HUES48 (cell line): ENCODE measurements at regions not wholly inside any gene's neighbourhood (a gene's known extent, or its start where the extent isn't known, plus 50 kb on each side); places are given as distances from the start of the nearest gene placed in this dataset.

Experiments used
- H3K27ac ChIP-seq: one replicate; pipeline ENCODE4 v1.7.0; 2013; ENCODE audit warnings: low read depth, low read length, inconsistent platforms
- H3K27me3 ChIP-seq: 2 replicates; pipeline ENCODE4 v1.6.1; 2013; ENCODE audit warnings: mild to moderate bottlenecking, low read length; ENCODE audit not compliant: control insufficient read depth, insufficient read depth
- H3K36me3 ChIP-seq: 2 replicates; pipeline ENCODE4 v1.6.1; 2013; ENCODE audit warnings: low read length; ENCODE audit not compliant: control insufficient read depth, insufficient read depth
- H3K4me1 ChIP-seq: 2 replicates; pipeline ENCODE4 v1.6.1; 2013; ENCODE audit warnings: mild to moderate bottlenecking, low read length; ENCODE audit not compliant: control insufficient read depth, insufficient read depth
- H3K4me3 ChIP-seq: 2 replicates; pipeline ENCODE4 v1.5.1; 2013; ENCODE audit warnings: mild to moderate bottlenecking, low read depth, low read length
- H3K9ac ChIP-seq: 2 replicates; pipeline ENCODE4 v1.6.1; 2013; ENCODE audit warnings: mild to moderate bottlenecking, low read depth, low read length, moderate library complexity
- H3K9me3 ChIP-seq: 2 replicates; pipeline ENCODE4 v1.6.1; 2013; ENCODE audit warnings: low read length; ENCODE audit not compliant: control insufficient read depth, insufficient read depth

- no peaks in the 10 kb centered on the region for H3K36me3 ChIP-seq
- peaks cover 2% of the 10 kb centered on the region; the same call in 1 of the 2 replicates for H3K9me3 ChIP-seq
- H3K4me3 ChIP-seq = no peak overlapping the region
- H3K27ac ChIP-seq = no peak overlapping the region
- no peak overlapping the region for H3K9ac ChIP-seq
- peaks cover 5% of the 10 kb centered on the region; the same call in 1 of the 2 replicates for H3K4me1 ChIP-seq
- no peaks in the 10 kb centered on the region for H3K27me3 ChIP-seq
Observed at GRCh38 chr2:190783513-190784263, 96.9 kb upstream of the GLS start.

GRCh38 chr2:190785334-190785733, 95.3 kb upstream of the GLS start:
- Histone ChIP-seq H3K27me3 (no peaks in the 10 kb centered on the region), H3K36me3 (no peaks in the 10 kb centered on the region), H3K9ac (no peak overlapping the region), H3K4me3 (no peak overlapping the region), H3K9me3 (no peaks in the 10 kb centered on the region; the same call in 1 of the 2 replicates), H3K27ac (no peak overlapping the region), H3K4me1 (peaks cover 13% of the 10 kb centered on the region; the same call in 1 of the 2 replicates)

- H3K4me3 ChIP-seq = no peak overlapping the region
- H3K27me3 ChIP-seq = no peaks in the 10 kb centered on the region
- H3K9me3 ChIP-seq = no peaks in the 10 kb centered on the region; the same call in 1 of the 2 replicates
- peaks cover 25% of the 10 kb centered on the region for H3K4me1 ChIP-seq
- H3K9ac ChIP-seq = no peak overlapping the region
- H3K27ac ChIP-seq = no peak overlapping the region
- H3K36me3 ChIP-seq = no peaks in the 10 kb centered on the region
Observed at GRCh38 chr2:190786404-190787166, 94.0 kb upstream of the GLS start.

- H3K27me3 ChIP-seq = no peaks in the 10 kb centered on the region
- H3K27ac ChIP-seq = no peak overlapping the region
- H3K4me3 ChIP-seq = no peak overlapping the region
- H3K4me1 ChIP-seq = peaks cover 32% of the 10 kb centered on the region
- no peaks in the 10 kb centered on the region for H3K36me3 ChIP-seq
- no peaks in the 10 kb centered on the region; the same call in 1 of the 2 replicates for H3K9me3 ChIP-seq
- H3K9ac ChIP-seq = no peak overlapping the region
Observed at GRCh38 chr2:190787743-190788235, 92.8 kb upstream of the GLS start.

GRCh38 chr2:190789074-190790004, 91.3 kb upstream of the GLS start:
- Histone ChIP-seq H3K36me3 (no peaks in the 10 kb centered on the region), H3K27ac (peak overlapping the region; percentile 8), H3K9me3 (no peaks in the 10 kb centered on the region), H3K4me1 (peaks cover 32% of the 10 kb centered on the region), H3K9ac (no peak overlapping the region), H3K27me3 (no peaks in the 10 kb centered on the region), H3K4me3 (no peak overlapping the region)

GRCh38 chr2:190791347-190791975, 89.2 kb upstream of the GLS start:
- Histone ChIP-seq H3K9ac (no peak overlapping the region), H3K27ac (peak overlapping the region; percentile 76), H3K4me1 (peaks cover 30% of the 10 kb centered on the region)

GRCh38 chr2:190791976-190792575, 88.5 kb upstream of the GLS start:
- Histone ChIP-seq H3K9ac (no peak overlapping the region), H3K36me3 (no peaks in the 10 kb centered on the region), H3K4me3 (no peak overlapping the region), H3K27me3 (no peaks in the 10 kb centered on the region), H3K9me3 (no peaks in the 10 kb centered on the region), H3K27ac (peak overlapping the region; percentile 76), H3K4me1 (peaks cover 27% of the 10 kb centered on the region)

More at GRCh38 chr2:190791347-190791975, 89.2 kb upstream of the GLS start:
- no peaks in the 10 kb centered on the region for H3K27me3 ChIP-seq
- no peak overlapping the region for H3K4me3 ChIP-seq
- H3K9me3 ChIP-seq = no peaks in the 10 kb centered on the region
- no peaks in the 10 kb centered on the region for H3K36me3 ChIP-seq

GRCh38 chr2:190792956-190793888, 87.4 kb upstream of the GLS start:
- Histone ChIP-seq H3K27me3 (no peaks in the 10 kb centered on the region), H3K4me1 (peaks cover 27% of the 10 kb centered on the region), H3K9me3 (no peaks in the 10 kb centered on the region), H3K27ac (no peak overlapping the region), H3K4me3 (no peak overlapping the region), H3K36me3 (no peaks in the 10 kb centered on the region), H3K9ac (no peak overlapping the region)

GRCh38 chr2:190794377-190794776, 86.2 kb upstream of the GLS start:
- Histone ChIP-seq H3K27ac (no peak overlapping the region), H3K9ac (no peak overlapping the region), H3K4me1 (peaks cover 28% of the 10 kb centered on the region), H3K9me3 (no peaks in the 10 kb centered on the region), H3K4me3 (no peak overlapping the region), H3K36me3 (no peaks in the 10 kb centered on the region), H3K27me3 (no peaks in the 10 kb centered on the region)
